GM12878 (cell line): ENCODE measurements at regions not wholly inside any gene's neighbourhood (a gene's known extent, or its start where the extent isn't known, plus 50 kb on each side); places are given as distances from the start of the nearest gene placed in this dataset.

Experiments
- ATAC-seq: fragments of 200-7000 bp; cut with Tn5 transposase; 3 replicates; pipeline ENCODE4 v1.9.1; 2020; ENCODE audit warnings: mild to moderate bottlenecking, moderate library complexity
- BruUV-seq: library from RNA; stranded (reverse); fragments of 400-500 nt; replicated peaks from 2 replicates; lab custom pipeline; 2021; lab: Mats Ljungman, UMichigan
- CTCF ChIA-PET: fragments of 300-600 bp; sonication (Branson Sonifier 250); formaldehyde crosslinking; extraction: SDS; loops from one replicate; lab custom pipeline; 2021; ENCODE audit warnings: inconsistent platforms; lab: Yijun Ruan, JAX
- POLR2A ChIA-PET: fragments of 350-600 bp; formaldehyde crosslinking; extraction: SDS; loops from one replicate; lab custom pipeline; 2021; ENCODE audit warnings: inconsistent platforms; lab: Charles Lee
- RAD21 ChIA-PET: fragments of 300-600 bp; sonication (Branson Sonifier 250); formaldehyde crosslinking; loops from one replicate; lab custom pipeline; 2023; ENCODE audit warnings: antibody characterized with exemption; ENCODE audit not compliant: unreplicated experiment; lab: Charles Lee
- SMC1A ChIA-PET: fragments of 300-600 bp; sonication (Branson Sonifier 250); formaldehyde crosslinking; loops from one replicate; lab custom pipeline; 2023; ENCODE audit not compliant: unreplicated experiment, uncharacterized antibody; lab: Charles Lee
- DNase-seq: peaks from one replicate; pipeline ENCODE4 v3.0.0-alpha.2; 2011; ENCODE audit warnings: low read depth, low spot score
- FAIRE-seq: peaks from 3 replicates; lab custom pipeline; 2011; peaks lifted over from hg19 to GRCh38; lab: Jason Lieb, UNC
- H2AFZ ChIP-seq: 2 replicates; pipeline ENCODE4 v1.6.0; 2011; ENCODE audit warnings: low read depth, low read length, control low read depth; ENCODE audit not compliant: control insufficient read depth
- H3K27ac ChIP-seq: 2 replicates; pipeline ENCODE4 v1.5.1; 2011; ENCODE audit warnings: control low read depth; ENCODE audit not compliant: control insufficient read depth, insufficient read depth
- H3K27me3 ChIP-seq, 2 experiments: replicated peaks in 1 of 2; 2 replicates each; pipeline versions ENCODE4 v1.6.0 to v1.6.1; 2011; ENCODE audit warnings: low read length in 1 of 2; ENCODE audit not compliant: control insufficient read depth in 2 of 2, insufficient read depth in 2 of 2
- H3K36me3 ChIP-seq, 2 experiments: 2 replicates each; pipeline ENCODE4 v1.5.1; 2011; ENCODE audit warnings: low read length in 1 of 2; ENCODE audit not compliant: control insufficient read depth in 2 of 2, insufficient read depth in 2 of 2
- H3K4me1 ChIP-seq: 2 replicates; pipeline ENCODE4 v1.6.1; 2011; ENCODE audit warnings: mild to moderate bottlenecking, low read length, moderate library complexity, mixed read lengths; ENCODE audit not compliant: control insufficient read depth, insufficient read depth
- H3K4me2 ChIP-seq: 2 replicates; pipeline ENCODE4 v1.6.0; 2011; ENCODE audit warnings: control low read depth; ENCODE audit not compliant: control insufficient read depth, insufficient read depth
- H3K4me3 ChIP-seq: fragments of 200-600 bp; sonication (generic); 2 replicates; pipeline ENCODE4 v1.5.1; 2016
- H3K79me2 ChIP-seq: 2 replicates; pipeline ENCODE4 v1.6.0; 2011; ENCODE audit warnings: low read length; ENCODE audit not compliant: control insufficient read depth, insufficient read depth
- H3K9ac ChIP-seq: 2 replicates; pipeline ENCODE4 v1.8.0; 2011; ENCODE audit warnings: low read length, control low read depth, mixed read lengths; ENCODE audit not compliant: control insufficient read depth, insufficient read depth
- H3K9me3 ChIP-seq: replicated peaks from 3 replicates; pipeline ENCODE4 v1.5.1; 2011; ENCODE audit warnings: mild to moderate bottlenecking, low read length; ENCODE audit not compliant: control insufficient read depth, insufficient read depth
- H4K20me1 ChIP-seq: 2 replicates; pipeline ENCODE4 v1.6.0; 2011; ENCODE audit not compliant: control insufficient read depth, insufficient read depth
- BACH1 ChIP-seq: fragments of 450-650 bp; IDR thresholded peaks from 2 replicates; pipeline ENCODE4 v1.6.1; 2017; ENCODE audit warnings: mild to moderate bottlenecking, borderline replicate concordance
- BHLHE40 ChIP-seq, 2 experiments: fragments of 450-650 bp in 1 of 2; IDR thresholded peaks; 2 replicates each; pipeline ENCODE4 v1.6.1; 2011 to 2017; ENCODE audit warnings: low read depth in 2 of 2, borderline replicate concordance in 1 of 2, improper control_type of control experiment in 1 of 2, low read length in 1 of 2, mild to moderate bottlenecking in 1 of 2
- CHD2 ChIP-seq: IDR thresholded peaks from 2 replicates; pipeline ENCODE4 v1.6.1; 2011; ENCODE audit warnings: low read depth, low read length, improper control_type of control experiment, borderline replicate concordance
- CTCF ChIP-seq, 3 experiments: IDR thresholded peaks in 2 of 3; conservative IDR thresholded peaks in 1 of 3; 2 replicates each; pipeline ENCODE4 v1.5.1; 2011; ENCODE audit warnings: low read depth in 3 of 3, low read length in 3 of 3, mild to moderate bottlenecking in 3 of 3, control low read depth in 2 of 3, moderate library complexity in 2 of 3, inconsistent platforms in 1 of 3, mixed read lengths in 1 of 3; ENCODE audit not compliant: control insufficient read depth in 2 of 3, insufficient read depth in 1 of 3; ENCODE audit errors: extremely low read depth in 1 of 3
- ESRRA ChIP-seq: IDR thresholded peaks from 2 replicates; pipeline ENCODE4 v1.6.1; 2012; ENCODE audit warnings: mild to moderate bottlenecking, low read length, improper control_type of control experiment
- GABPA ChIP-seq: IDR thresholded peaks from 2 replicates; pipeline ENCODE4 v1.6.1; 2014; ENCODE audit warnings: antibody characterized with exemption, low read depth, mild to moderate bottlenecking, inconsistent platforms
- MYB ChIP-seq: fragments of 150-350 bp; IDR thresholded peaks from 2 replicates; pipeline ENCODE4 v1.6.1; 2014; ENCODE audit warnings: mild to moderate bottlenecking, low read depth, low read length, borderline replicate concordance
- RAD51 ChIP-seq: fragments of 450-650 bp; IDR thresholded peaks from 2 replicates; pipeline ENCODE4 v1.6.1; 2016; ENCODE audit warnings: moderate library complexity, mild to moderate bottlenecking, inconsistent platforms
- SREBF1 ChIP-seq: IDR thresholded peaks from 2 replicates; pipeline ENCODE4 v1.6.1; 2012; ENCODE audit warnings: mild to moderate bottlenecking, low read length
- SUPT20H ChIP-seq: IDR thresholded peaks from 2 replicates; pipeline ENCODE4 v1.6.1; 2011; ENCODE audit warnings: low read depth, mild to moderate bottlenecking, low read length, moderate library complexity, borderline replicate concordance; ENCODE audit not compliant: control insufficient read depth
- SUZ12 ChIP-seq: fragments of 200-600 bp; sonication (generic); IDR thresholded peaks from one replicate; pipeline ENCODE4 v1.6.1; 2018; ENCODE audit warnings: antibody characterized with exemption, mild to moderate bottlenecking; ENCODE audit not compliant: unreplicated experiment
- TCF7 ChIP-seq: IDR thresholded peaks from 2 replicates; pipeline ENCODE4 v1.6.1; 2014; ENCODE audit warnings: antibody characterized with exemption, borderline replicate concordance
- WRNIP1 ChIP-seq: IDR thresholded peaks from 2 replicates; pipeline ENCODE4 v1.6.1; 2011; ENCODE audit warnings: low read depth, low read length, improper control_type of control experiment, borderline replicate concordance
- ZBTB33 ChIP-seq: fragments of 450-650 bp; IDR thresholded peaks from 2 replicates; pipeline ENCODE4 v1.6.1; 2017; ENCODE audit warnings: mild to moderate bottlenecking
- WGBS: methylation state at CpG from one replicate; pipeline ENCODE4 v1.1.6; 2016; ENCODE audit warnings: low lambda C conversion rate; ENCODE audit not compliant: insufficient replicate concordance, insufficient coverage; ENCODE audit errors: missing lambda C conversion rate; 5-methylcytosine and 5-hydroxymethylcytosine counted together
- in situ Hi-C: fragments of 300-500 bp; cut with MboI; formaldehyde crosslinking; loops from 9 replicates; pipeline ENCODE4 v1.14.3; 2018; ENCODE audit warnings: mixed read lengths
- intact Hi-C: fragments of 100-400 bp; cut with micrococcal nuclease; formaldehyde crosslinking; loops from one replicate; pipeline ENCODE4 v1.14.2; 2022; ENCODE audit not compliant: unreplicated experiment
- TF ChIP-seq, protein P1 (sequence below): IDR thresholded peaks from 2 replicates; pipeline ENCODE4 v1.6.1; 2011; ENCODE audit warnings: low read depth, mild to moderate bottlenecking, low read length, moderate library complexity, borderline replicate concordance; ENCODE audit errors: extremely low read depth
- TF ChIP-seq, protein P2 (sequence below): fragments of 450-650 bp; IDR thresholded peaks from 2 replicates; pipeline ENCODE4 v1.6.1; 2014; ENCODE audit warnings: mild to moderate bottlenecking

GRCh38 chr12:114743799-114744198 lies 59.8 kb upstream of the TBX3 start:
- no peak for ATAC-seq
- 11% methylated on average over 1 of the region's 1 CpG for WGBS
- no peaks in the 10 kb centered on the region for H3K9me3 ChIP-seq
- H2AFZ ChIP-seq = no peak overlapping the region
- no peaks in the 10 kb centered on the region; a peak in 1 of 4 replicates for H3K27me3 ChIP-seq
- H3K4me2 ChIP-seq = no peak overlapping the region
- no peak for FAIRE-seq
- H3K9ac ChIP-seq = no peak overlapping the region
- H4K20me1 ChIP-seq = no peaks in the 10 kb centered on the region
- RAD21 ChIA-PET = no interaction called here
- TF ChIP-seq CTCF (IDR thresholded peaks at IDR 0.05 in 2 of 3, conservative IDR thresholded peaks at IDR 0.05 in 1 of 3; ENCODE audit: control insufficient read depth in 2 of 3, extremely low read depth in 1 of 3, insufficient read depth in 1 of 3, low read depth in 3 of 3, low read length in 3 of 3) = no peak
- TF ChIP-seq, protein P1, sequence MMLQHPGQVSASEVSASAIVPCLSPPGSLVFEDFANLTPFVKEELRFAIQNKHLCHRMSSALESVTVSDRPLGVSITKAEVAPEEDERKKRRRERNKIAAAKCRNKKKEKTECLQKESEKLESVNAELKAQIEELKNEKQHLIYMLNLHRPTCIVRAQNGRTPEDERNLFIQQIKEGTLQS = no peak
- no peak for TF ChIP-seq MYB
- no peak for TF ChIP-seq GABPA
- TF ChIP-seq CHD2 = no peak
- no peak for TF ChIP-seq TCF7
- TF ChIP-seq ESRRA = no peak
- TF ChIP-seq, protein P2, sequence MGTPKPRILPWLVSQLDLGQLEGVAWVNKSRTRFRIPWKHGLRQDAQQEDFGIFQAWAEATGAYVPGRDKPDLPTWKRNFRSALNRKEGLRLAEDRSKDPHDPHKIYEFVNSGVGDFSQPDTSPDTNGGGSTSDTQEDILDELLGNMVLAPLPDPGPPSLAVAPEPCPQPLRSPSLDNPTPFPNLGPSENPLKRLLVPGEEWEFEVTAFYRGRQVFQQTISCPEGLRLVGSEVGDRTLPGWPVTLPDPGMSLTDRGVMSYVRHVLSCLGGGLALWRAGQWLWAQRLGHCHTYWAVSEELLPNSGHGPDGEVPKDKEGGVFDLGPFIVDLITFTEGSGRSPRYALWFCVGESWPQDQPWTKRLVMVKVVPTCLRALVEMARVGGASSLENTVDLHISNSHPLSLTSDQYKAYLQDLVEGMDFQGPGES = no peak
- TF ChIP-seq SUPT20H = no peak
- TF ChIP-seq BACH1 = no peak
- TF ChIP-seq BHLHE40 (IDR thresholded peaks at IDR 0.05; ENCODE audit: borderline replicate concordance in 1 of 2, low read depth in 2 of 2, low read length in 1 of 2) = no peak
- no peak for TF ChIP-seq RAD51
- TF ChIP-seq SUZ12 = no peak
- no peak for TF ChIP-seq SREBF1
- no peak for TF ChIP-seq ZBTB33
- TF ChIP-seq WRNIP1 = no peak
- TF ChIP-seq, all 136 proteins: peak for 0
- Histone ChIP-seq H3K4me3 (no peak overlapping the region), H3K79me2 (no peaks in the 10 kb centered on the region), H3K36me3 (no peaks in the 10 kb centered on the region), H3K27ac (no peak overlapping the region), H3K4me1 (no peaks in the 10 kb centered on the region)
- SMC1A ChIA-PET = no interaction called here
- no TSS peak for BruUV-seq
- intact Hi-C loops (no loop called here), in situ Hi-C loops (no loop called here)
- POLR2A ChIA-PET = no interaction called here
- DNase-seq = no peak
- CTCF ChIA-PET = no interaction called here
